Activated CD8-positive, alpha-beta T cell treated with anti-CD3 and anti-CD28 coated beads for 36 hours (primary cell): ENCODE measurements at regions not wholly inside any gene's neighbourhood (a gene's known extent, or its start where the extent isn't known, plus 50 kb on each side); places are given as distances from the start of the nearest gene placed in this dataset.
"Not testable (repeated sequence)": the region's sequence is repeated elsewhere in the genome, so short reads cannot be mapped to it uniquely, and the experiment has no call there.

Experiments used
- ATAC-seq: fragments of 200-7000 bp; cut with Tn5 transposase; one replicate; pipeline ENCODE4 v1.10.0; 2021; ENCODE audit warnings: mild to moderate bottlenecking, moderate library complexity
- CTCF ChIA-PET: fragments of 350-600 bp; sonication (Branson Sonifier 250); formaldehyde crosslinking; loops from one replicate; lab custom pipeline; 2021; ENCODE audit warnings: antibody characterized with exemption; lab: Charles Lee
- POLR2A ChIA-PET: fragments of 350-600 bp; sonication (Branson Sonifier 250); formaldehyde crosslinking; loops from one replicate; lab custom pipeline; 2021; ENCODE audit warnings: antibody characterized with exemption; lab: Charles Lee
- DNase-seq: peaks from one replicate; pipeline ENCODE4 v3.0.0-alpha.2; 2020
- H3K27ac Mint-ChIP-seq: one replicate; pipeline ENCODE4 v1.8.0; 2021; ENCODE audit warnings: mild to moderate bottlenecking, mixed read lengths
- H3K27me3 Mint-ChIP-seq: one replicate; pipeline ENCODE4 v1.8.0; 2021; ENCODE audit warnings: mixed read lengths
- H3K36me3 Mint-ChIP-seq: one replicate; pipeline ENCODE4 v1.8.0; 2021; ENCODE audit warnings: low read depth, mixed read lengths
- H3K4me1 Mint-ChIP-seq: one replicate; pipeline ENCODE4 v1.8.0; 2021; ENCODE audit warnings: low read depth, mixed read lengths
- H3K4me3 Mint-ChIP-seq: one replicate; pipeline ENCODE4 v1.8.0; 2021; ENCODE audit warnings: mild to moderate bottlenecking, moderate library complexity, mixed read lengths
- H3K9me3 Mint-ChIP-seq: one replicate; pipeline ENCODE4 v1.8.0; 2021; ENCODE audit warnings: mixed read lengths
- intact Hi-C: fragments of 100-400 bp; cut with micrococcal nuclease; formaldehyde crosslinking; loops from one replicate; pipeline ENCODE4 v1.10.0; 2022
- TF ChIP-seq, protein P1 (sequence below): fragments of 200-600 bp; IDR thresholded peaks from one replicate; pipeline ENCODE4 v1.8.0; 2022; ENCODE audit warnings: antibody characterized with exemption, mild to moderate bottlenecking

DNA sequence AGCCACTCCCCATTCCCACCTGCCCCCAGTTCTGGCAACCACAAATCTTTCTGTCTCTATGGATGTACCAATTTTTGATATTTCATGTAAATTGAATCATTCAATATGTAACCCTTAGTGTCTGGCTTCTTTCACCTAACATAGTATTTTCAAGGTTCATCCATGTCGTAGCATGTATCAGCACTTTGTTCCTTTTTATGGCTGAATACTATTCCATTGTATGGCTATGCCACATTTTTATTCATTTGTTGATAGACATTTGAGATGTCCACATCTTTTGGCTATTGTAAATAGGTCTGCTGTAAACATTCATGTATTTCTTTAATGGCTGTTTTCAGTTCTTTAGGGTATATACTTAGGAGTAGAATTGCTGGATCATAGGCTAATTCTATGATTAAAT lies 270.5 kb downstream of the FGFR2 start:
- TF ChIP-seq, protein P1, sequence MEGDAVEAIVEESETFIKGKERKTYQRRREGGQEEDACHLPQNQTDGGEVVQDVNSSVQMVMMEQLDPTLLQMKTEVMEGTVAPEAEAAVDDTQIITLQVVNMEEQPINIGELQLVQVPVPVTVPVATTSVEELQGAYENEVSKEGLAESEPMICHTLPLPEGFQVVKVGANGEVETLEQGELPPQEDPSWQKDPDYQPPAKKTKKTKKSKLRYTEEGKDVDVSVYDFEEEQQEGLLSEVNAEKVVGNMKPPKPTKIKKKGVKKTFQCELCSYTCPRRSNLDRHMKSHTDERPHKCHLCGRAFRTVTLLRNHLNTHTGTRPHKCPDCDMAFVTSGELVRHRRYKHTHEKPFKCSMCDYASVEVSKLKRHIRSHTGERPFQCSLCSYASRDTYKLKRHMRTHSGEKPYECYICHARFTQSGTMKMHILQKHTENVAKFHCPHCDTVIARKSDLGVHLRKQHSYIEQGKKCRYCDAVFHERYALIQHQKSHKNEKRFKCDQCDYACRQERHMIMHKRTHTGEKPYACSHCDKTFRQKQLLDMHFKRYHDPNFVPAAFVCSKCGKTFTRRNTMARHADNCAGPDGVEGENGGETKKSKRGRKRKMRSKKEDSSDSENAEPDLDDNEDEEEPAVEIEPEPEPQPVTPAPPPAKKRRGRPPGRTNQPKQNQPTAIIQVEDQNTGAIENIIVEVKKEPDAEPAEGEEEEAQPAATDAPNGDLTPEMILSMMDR = no peak
- no peaks in the 10 kb centered on the region for H3K4me1 Mint-ChIP-seq
- no peak overlapping the region for H3K27ac Mint-ChIP-seq
- ChIA-PET POLR2A (no interaction called here), CTCF (no interaction called here)
- ATAC-seq (no peak), DNase-seq (no peak)
- H3K9me3 Mint-ChIP-seq = peaks cover 2% of the 10 kb centered on the region
- no peaks in the 10 kb centered on the region for H3K36me3 Mint-ChIP-seq
- intact Hi-C loops = no loop called here
- no peak overlapping the region for H3K4me3 Mint-ChIP-seq
- H3K27me3 Mint-ChIP-seq = no peaks in the 10 kb centered on the region

DNA sequence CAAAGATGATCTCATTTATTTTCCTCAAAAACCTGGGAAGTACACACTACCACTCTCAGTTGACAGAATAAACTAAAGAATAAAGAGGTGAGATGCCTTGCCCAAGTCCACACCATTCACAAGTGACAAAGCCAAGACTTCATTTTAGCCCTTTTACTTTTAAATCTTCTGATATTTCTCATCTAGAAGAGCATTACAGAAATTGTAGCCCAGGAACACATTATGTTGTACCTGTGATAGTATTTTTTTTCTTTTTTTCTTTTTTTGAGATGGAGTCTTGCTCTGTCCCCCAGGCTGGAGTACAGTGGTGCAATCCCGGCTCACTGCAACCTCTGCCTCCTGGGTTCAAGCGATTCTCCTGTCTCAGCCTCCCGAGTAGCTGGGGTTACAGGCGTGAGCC lies 268.6 kb downstream of the FGFR2 start:
- DNase-seq, intact Hi-C loops, H3K4me3 Mint-ChIP-seq, H3K36me3 Mint-ChIP-seq, CTCF ChIA-PET, H3K4me1 Mint-ChIP-seq, H3K27ac Mint-ChIP-seq, POLR2A ChIA-PET, H3K27me3 Mint-ChIP-seq, H3K9me3 Mint-ChIP-seq, ATAC-seq: not testable (repeated sequence)

DNA sequence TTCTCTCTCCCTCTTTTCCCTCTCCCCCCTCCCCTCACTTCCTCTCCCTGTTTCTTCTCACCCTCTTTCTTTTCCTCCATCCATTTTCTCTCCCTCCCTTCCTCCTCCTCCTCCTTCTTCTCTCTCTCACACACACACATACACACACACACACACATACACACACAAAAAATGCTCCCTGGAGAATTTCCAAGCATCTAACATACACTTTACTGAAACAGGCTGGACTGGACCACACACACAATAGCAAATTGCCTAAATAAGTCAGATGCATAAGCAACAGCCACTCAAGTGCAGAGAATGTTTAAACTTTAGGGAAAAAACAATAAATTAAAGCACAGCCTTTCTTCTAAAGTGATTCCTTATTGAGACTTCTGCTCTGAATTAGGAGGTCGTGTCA lies 267.7 kb downstream of the FGFR2 start:
- intact Hi-C loops = no loop called here
- H3K27me3 Mint-ChIP-seq = no peaks in the 10 kb centered on the region
- no peak for ATAC-seq
- no peak overlapping the region for H3K4me3 Mint-ChIP-seq
- ChIA-PET POLR2A (no interaction called here), CTCF (no interaction called here)
- H3K36me3 Mint-ChIP-seq = no peaks in the 10 kb centered on the region
- no peak overlapping the region for H3K27ac Mint-ChIP-seq
- peaks cover 2% of the 10 kb centered on the region for H3K9me3 Mint-ChIP-seq
- DNase-seq = no peak
- TF ChIP-seq, protein P1 = no peak
- H3K4me1 Mint-ChIP-seq = no peaks in the 10 kb centered on the region

DNA sequence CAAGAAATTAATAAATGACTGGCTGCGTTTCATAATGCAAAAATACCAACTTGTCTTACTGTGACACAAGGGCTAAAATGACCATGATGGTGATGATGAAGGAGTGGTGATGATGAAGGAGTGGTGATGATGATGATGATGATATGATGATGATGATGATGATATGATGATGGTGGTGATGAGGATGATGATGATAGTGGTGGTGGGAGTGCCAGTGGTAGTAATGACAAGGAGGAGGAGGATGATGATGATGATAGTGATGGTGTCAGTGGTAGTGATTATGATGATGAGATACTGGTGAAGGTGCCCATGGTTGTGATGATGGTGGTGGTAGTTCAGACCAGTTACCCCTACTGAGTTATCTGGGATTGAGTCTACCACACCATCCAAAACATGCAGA lies 265.9 kb downstream of the FGFR2 start:
- Mint-ChIP-seq H3K4me3 (no peak overlapping the region), H3K27ac (no peak overlapping the region), H3K36me3 (no peaks in the 10 kb centered on the region), H3K9me3 (peaks cover 2% of the 10 kb centered on the region), H3K27me3 (no peaks in the 10 kb centered on the region), H3K4me1 (no peaks in the 10 kb centered on the region)
- CTCF ChIA-PET = no interaction called here
- TF ChIP-seq, protein P1 = no peak
- POLR2A ChIA-PET = no interaction called here
- intact Hi-C loops = no loop called here
- ATAC-seq (no peak), DNase-seq (no peak)

DNA sequence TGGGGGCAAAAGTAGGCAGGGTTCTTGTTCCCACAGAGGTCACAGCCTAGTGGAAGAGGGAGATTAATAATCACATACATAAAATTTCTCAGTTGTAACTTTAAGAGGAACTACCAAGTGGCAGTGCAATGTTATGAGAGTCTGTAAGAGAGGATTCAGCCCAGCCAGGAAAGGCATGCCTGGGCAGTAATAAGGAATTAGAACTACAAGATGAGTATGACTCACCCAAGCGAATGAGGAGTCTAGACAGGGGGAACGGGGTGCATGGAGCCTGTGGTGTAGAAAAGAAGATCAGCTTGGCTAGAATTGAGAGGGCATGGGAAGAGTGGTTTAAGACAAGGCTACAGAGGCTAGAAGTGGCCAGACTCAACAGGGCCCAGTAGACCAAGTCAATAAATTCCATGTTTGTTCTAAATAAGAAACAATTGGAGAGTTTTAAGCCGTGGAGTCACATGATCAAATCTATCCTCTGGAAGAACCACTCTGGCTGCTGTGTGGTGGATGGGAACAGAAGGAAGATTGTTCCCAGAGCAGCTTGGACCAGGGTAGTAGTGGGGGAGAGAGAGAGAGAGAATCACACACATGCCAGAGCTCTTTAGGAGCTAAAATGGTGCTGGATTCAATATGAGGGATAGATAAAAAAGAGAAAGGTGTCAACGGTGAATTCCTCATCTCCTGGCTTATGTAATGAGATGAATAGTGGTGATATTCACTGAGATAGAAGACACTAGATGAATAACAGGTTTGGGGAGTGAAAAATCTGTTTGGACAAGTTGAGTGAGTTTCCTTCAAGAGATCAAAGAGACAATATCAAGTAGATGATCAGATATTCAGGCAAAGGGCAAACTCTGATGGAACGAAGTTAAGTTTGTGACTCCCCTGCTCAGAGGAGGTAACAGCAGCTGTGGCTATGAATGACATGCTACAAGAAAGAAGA lies 265.1 kb downstream of the FGFR2 start:
- no peaks in the 10 kb centered on the region for H3K4me1 Mint-ChIP-seq
- no peaks in the 10 kb centered on the region for H3K27me3 Mint-ChIP-seq
- no peaks in the 10 kb centered on the region for H3K9me3 Mint-ChIP-seq
- no peak overlapping the region for H3K4me3 Mint-ChIP-seq
- ChIA-PET POLR2A (no interaction called here), CTCF (no interaction called here)
- intact Hi-C loops = no loop called here
- no peaks in the 10 kb centered on the region for H3K36me3 Mint-ChIP-seq
- TF ChIP-seq, protein P1 = no peak
- H3K27ac Mint-ChIP-seq = no peak overlapping the region
- DNase-seq (no peak), ATAC-seq (no peak)
